Inferior parietal cortex (tissue), 1 donor: ENCODE measurements at regions not wholly inside any gene's neighbourhood (a gene's known extent, or its start where the extent isn't known, plus 50 kb on each side); places are given as distances from the start of the nearest gene placed in this dataset.

Experiments used
- DNase-seq: peaks from one replicate; pipeline ENCODE4 v3.0.0-alpha.2; 2016; ENCODE audit errors: extremely low spot score

DNA sequence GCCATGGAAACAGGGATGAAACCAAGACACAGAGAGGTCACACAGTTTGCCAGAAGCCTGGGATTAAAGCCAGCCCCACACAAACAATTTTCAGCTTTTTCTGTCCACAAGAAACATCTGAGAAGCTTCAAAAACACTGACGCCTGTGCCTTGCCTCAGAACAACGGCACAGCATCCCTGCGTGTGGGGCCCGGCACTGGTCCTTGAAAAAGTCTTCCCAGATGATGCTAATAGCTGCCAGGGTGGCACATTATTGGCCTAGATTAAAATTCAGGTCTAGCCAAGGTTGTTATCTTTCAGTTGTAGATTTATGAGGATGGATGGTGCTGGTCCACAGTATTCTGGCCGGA lies 321.4 kb downstream of the HAPSTR1 start:
- no peak for DNase-seq

DNA sequence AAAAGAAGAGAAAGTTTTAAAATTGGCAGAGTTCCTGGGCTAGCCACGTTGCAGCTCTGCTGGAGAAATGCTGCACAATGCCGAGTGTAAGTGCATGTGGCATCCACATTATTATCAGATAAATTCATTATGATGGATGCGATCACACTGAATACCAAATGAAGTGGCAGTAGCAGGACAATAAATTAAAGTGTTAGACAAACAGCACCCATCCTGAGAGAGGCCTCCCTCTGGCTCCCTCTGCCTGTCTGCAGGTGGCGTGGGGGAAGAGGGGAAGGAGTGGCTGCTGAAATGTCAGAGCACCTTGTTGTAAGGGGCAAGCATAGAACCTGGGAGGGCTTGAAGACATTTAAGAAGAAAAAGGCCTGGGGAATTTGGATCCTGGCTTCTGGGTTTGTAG lies 324.1 kb downstream of the HAPSTR1 start:
- DNase-seq, result no peak

DNA sequence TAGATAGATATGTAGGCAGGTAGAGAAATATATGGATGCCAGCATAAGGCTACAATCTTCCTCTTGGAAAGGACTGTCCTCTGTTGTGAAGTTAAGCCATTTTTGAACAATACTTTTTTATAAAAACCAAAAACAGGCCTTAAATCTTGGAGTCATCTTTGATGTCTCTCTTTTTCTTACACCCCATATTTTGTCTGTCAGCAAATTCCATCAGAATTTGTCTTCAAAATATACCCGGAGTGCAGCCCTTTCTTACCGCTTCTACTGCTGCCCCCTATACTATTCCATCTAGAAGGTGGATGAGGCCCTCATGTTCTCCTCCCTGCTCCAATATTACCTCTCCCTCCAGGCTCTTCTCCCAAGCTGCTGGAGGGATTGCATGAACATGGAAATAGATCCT lies 326.5 kb downstream of the HAPSTR1 start:
- DNase-seq, result no peak

DNA sequence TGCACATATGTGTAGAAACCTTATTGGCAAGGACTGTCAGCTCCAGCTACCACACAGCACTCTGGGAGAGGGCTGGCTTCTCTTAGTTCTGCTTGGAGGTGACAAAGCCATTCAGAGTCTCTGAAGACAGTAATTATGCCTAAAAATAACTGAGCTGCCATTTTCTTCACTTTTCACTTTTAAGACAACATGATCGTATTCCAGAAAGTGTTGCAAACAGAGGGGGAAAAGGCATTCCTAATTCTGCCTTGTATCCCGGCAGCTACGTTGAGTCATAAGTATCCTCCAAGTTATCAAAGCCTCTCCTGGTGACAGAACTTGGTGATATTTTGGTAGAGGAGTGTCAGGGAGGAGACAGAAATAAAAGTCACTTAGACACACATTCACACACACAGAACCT lies 327.7 kb downstream of the HAPSTR1 start:
- no peak for DNase-seq

- DNase-seq, result no peak
Observed at GRCh38 chr16:9422762-9423513, 331.5 kb downstream of the HAPSTR1 start.

- no peak for DNase-seq
Observed at GRCh38 chr16:9425236-9425635, 333.8 kb downstream of the HAPSTR1 start.

GRCh38 chr16:9428355-9429005 lies 337.0 kb downstream of the HAPSTR1 start:
- DNase-seq, result no peak

DNA sequence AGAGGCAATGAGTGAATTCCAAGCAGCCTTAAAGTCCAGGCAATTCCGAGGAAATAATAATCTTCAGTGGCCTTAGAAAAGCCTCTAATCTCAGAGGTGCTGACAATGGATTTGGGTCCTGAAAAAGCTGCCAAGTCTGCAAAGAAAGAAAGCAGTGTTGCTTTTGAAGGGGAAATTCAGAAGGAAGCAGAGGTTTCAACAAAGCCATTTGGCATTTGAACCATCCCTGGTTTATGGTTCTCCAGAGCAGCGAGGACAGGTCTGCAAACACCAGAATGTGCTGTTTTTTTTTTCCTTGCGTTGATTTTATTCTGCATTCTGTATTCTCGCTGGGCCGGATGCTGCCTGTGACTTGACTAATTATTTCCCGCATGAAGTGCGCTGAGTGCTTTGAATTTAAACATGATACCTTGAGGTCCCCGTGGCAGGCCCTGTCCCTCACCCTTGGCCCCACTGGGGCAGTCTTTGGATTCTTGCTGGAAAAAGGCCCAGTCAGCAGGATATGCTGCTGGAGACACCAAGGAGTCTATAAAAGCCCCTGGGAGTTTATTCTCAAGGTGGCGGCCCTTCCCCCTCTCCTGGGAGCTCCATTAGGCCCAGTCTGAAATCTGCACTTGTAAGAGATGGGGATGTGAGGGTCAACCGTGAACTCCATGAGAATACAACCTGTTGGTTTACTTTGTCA lies 338.3 kb downstream of the HAPSTR1 start:
- DNase-seq, result no peak

DNA sequence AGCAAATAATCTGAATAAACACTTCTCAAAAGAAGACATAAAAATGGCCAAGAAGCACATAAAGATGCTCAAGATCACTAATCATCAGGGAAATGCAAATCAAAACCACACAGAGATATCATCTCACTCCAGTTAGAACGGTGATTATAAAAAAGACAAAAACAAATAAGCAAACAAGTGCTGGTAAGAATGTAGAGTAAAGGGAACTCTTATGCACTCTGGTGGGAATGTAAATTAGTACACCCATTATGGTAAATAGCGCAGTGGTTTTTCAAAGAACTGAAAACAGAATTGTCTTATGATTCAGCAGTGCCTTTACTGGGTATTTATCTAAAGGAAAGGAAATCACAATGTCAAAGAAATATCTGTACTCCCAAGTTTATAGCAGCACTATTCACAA lies 343.2 kb downstream of the HAPSTR1 start:
- DNase-seq, result no peak

DNA sequence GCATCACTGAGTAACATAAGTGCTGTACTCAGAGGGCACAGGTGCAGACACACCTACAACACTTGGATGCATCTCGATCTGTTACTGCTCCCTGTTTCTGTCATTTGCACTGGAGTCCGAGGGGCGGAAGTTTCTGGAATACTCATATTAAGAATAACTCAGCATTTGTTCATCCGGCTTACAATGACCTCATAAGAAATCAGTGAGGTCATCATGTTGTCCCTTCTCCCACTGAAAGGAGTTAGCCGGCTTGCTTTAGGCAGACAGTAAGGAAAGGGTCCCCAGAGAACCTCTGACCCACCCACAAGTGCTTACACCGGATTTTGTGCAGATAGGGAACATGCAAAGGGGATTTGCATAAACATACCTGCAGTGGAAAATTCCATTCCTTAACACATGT lies 344.7 kb downstream of the HAPSTR1 start:
- DNase-seq, result no peak

DNA sequence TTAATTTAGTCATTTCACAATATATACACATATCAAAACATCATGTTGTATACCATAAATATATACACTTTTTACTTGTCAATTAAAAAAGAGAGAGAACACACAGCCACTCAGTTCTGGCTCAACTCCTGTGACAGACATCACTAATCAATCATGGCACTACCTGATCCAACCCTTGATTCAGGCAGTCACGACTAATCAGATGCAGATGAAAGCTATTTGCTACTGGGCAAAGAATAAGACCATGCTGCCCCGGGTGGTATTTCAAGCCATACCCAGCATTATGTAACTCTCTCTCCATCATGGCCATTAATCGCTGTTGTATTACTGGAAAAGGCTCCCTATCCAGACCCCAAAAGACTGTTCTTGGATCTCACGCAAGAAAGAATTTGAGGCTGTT lies 345.7 kb downstream of the HAPSTR1 start:
- no peak for DNase-seq

DNA sequence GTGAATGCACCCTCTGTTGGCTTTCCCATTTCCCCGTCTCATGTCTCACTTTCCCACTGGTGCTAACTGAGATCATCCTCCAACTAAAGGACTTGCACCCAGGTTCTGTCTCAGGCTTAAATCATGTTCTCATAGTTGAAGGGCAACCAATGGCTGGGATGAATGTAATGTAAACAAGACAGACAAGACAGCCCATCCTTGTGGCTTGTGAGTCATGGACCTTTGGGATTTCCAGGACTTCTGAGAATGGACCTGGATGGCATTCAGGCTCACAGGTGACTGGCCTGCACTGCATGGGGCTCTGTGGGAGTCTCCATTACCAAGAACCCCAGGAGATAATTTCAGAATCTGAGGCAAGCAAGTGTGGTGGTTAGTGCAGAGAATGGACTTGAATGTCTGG lies 347.5 kb downstream of the HAPSTR1 start:
- DNase-seq, result no peak

GRCh38 chr16:9441012-9441411 lies 349.6 kb downstream of the HAPSTR1 start:
- no peak for DNase-seq

- DNase-seq, result no peak
Observed at GRCh38 chr16:9443864-9444263, 352.4 kb downstream of the HAPSTR1 start.

DNA sequence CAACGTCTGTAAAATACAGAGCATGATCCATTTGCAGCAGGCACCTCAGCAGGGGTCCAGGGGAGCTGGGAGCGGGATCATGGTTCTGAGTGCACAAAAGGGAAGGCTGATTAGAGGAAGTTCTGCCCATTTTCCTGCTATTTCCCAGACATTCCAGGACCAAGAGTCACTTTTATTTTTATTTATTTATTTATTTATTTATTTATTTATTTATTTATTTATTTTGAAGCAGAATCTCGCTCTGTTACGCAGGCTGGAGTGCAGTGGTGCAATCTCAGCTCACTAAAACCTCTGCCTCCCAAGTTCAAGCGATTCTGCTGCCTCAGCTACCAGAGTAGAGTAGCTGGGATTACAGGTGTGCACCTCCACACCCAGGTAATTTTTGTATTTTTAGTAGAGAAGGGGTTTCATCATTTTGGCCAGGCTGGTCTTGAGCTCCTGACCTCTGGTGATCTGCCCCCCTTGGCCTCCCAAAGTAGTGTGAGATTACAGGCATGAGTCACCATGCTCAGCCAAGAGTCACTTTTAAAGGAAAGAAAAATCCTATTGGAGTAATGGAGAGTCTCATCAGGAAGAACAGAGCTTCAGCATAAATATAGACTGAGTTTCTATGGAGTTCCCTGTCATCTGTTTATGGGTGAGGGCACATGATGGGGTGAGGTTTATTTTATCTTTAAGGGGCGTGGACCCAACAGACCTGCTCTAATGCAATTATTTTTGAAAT lies 355.2 kb downstream of the HAPSTR1 start:
- DNase-seq, result no peak

- no peak for DNase-seq
Observed at GRCh38 chr16:9447195-9447551, 355.7 kb downstream of the HAPSTR1 start.

DNA sequence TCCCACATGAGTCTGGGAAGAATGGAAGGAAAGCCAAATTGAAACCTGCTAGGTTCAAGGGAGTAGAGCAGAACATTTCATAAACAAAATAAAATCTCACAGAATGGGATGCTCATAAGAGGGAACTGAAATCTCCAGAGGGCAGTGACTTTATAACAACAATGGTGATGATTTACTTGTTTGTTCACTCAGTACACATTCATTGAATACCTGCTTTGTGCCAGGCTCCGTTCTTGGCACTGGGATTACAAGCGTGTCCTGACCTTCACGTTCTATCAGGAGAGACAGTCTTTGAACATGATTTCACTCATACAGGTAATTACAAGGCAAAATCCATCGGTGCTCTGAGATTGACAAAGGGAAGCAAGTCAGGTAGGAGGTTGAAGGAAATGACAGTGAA lies 356.3 kb downstream of the HAPSTR1 start:
- DNase-seq, result no peak

GRCh38 chr16:9449597-9449996 lies 358.2 kb downstream of the HAPSTR1 start:
- no peak for DNase-seq

GRCh38 chr16:9457215-9457614 lies 365.8 kb downstream of the HAPSTR1 start:
- no peak for DNase-seq

DNA sequence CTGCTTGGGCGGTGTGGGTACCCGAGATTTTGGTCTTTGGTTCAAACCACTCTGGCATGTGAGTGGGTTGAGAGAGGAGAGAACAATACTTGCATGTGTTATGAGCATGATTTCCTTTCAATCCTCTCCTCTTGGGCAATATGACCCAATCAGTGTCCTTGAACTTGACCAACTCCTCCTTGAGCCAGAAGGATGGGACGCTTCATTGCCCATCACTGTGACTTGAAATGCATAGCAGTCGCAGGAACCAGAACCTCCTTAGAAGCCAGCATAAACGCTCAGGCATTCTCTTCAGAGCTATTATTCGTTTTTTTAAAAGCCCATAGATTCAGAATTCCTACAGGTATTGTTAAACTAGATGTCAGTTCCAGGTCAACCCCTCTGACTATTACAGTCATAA lies 367.4 kb downstream of the HAPSTR1 start:
- DNase-seq, result no peak

DNA sequence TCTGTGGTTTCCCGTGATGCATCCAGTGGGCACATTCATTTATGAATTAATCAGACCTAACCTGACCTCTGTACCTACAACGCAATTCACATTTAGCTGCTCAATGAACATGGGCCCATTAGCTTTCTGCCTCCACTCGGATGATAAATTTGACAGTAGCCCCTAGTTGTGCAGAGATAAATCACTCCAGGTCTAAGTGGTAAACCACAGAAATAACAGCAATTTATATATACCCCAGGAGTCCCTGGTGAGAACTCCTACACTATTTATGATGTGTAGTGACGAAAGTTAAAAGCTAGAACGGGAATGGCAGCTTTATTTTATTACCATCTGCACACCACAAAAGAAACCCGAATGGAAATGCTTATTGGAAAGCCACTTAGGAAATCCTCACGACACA lies 371.5 kb downstream of the HAPSTR1 start:
- no peak for DNase-seq

DNA sequence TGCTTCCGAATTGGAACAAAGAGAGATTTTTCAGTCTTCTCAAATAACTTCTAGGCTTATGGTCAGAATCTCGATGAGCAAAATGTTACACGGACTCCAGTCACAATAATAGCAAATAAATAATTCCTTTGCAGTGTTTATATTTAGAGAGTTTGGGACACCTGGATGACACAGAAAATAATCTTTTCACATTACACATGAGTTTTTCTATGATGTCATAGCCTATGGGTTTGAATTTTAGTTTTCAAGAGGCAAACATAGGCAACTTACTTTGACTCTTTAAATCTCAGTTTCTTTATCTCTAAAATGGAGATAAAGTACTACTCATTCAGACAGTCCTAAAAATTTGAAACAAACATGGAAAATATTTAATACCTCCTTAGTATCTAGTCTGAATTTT lies 372.0 kb downstream of the HAPSTR1 start:
- DNase-seq, result no peak

DNA sequence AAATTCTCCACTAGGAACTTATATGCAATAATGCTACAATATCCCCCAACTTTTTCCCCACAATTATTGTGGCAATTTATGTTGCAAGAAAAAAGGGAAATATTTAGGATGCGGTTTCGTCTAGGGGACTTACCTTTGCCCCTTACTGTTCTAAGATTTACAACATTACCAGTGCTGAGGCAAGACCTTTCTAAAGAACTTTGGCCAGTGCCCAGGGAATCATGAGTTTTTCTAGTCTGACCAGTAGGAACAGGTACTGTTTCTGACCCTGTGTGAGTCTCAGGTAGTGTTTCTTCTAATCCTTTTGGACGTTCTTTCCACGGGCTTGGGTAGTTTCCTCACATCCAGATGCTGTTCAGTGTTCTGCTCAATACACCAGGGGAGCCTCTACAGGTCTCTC lies 373.7 kb downstream of the HAPSTR1 start:
- no peak for DNase-seq
